PC-3 (cell line): ENCODE measurements at regions not wholly inside any gene's neighbourhood (a gene's known extent, or its start where the extent isn't known, plus 50 kb on each side); places are given as distances from the start of the nearest gene placed in this dataset.

ENCODE experiments used
- ATAC-seq: fragments of 200-7000 bp; cut with Tn5 transposase; 2 replicates; pipeline ENCODE4 v1.9.1; 2020; ENCODE audit warnings: mild to moderate bottlenecking, moderate library complexity
- BruUV-seq: library from RNA; stranded (reverse); fragments of 400-500 nt; replicated peaks from 2 replicates; lab custom pipeline; 2021; lab: Mats Ljungman, UMichigan
- CTCF ChIA-PET: fragments of 300-600 bp; sonication (Branson Sonifier 250); formaldehyde crosslinking; loops from one replicate; lab custom pipeline; 2022; ENCODE audit warnings: antibody characterized with exemption; lab: Charles Lee
- POLR2A ChIA-PET: fragments of 300-600 bp; sonication (Branson Sonifier 250); formaldehyde crosslinking; loops from one replicate; lab custom pipeline; 2022; ENCODE audit warnings: antibody characterized with exemption; ENCODE audit not compliant: unreplicated experiment; lab: Charles Lee
- DNase-seq: peaks from one replicate; pipeline ENCODE4 v3.0.0-alpha.2; 2015
- H2AFZ ChIP-seq: fragments of 300-600 bp; sonication (generic); 2 replicates; pipeline ENCODE4 v1.6.0; 2016; ENCODE audit warnings: antibody characterized with exemption, low read length
- H3F3A ChIP-seq: fragments of 300-600 bp; sonication (generic); one replicate; pipeline ENCODE4 v1.6.0; 2017; ENCODE audit warnings: antibody characterized with exemption, low read length, control low read depth, mild to moderate bottlenecking; ENCODE audit not compliant: unreplicated experiment
- H3K27ac ChIP-seq: fragments of 300-600 bp; sonication (generic); 2 replicates; pipeline ENCODE4 v1.5.1; 2016; ENCODE audit warnings: mild to moderate bottlenecking, low read length
- H3K27me3 ChIP-seq: fragments of 300-600 bp; sonication (generic); 2 replicates; pipeline ENCODE4 v1.6.1; 2016; ENCODE audit warnings: low read length, mixed read lengths
- H3K36me3 ChIP-seq: fragments of 300-600 bp; sonication (generic); 2 replicates; pipeline ENCODE4 v1.6.1; 2016; ENCODE audit warnings: low read depth, mixed run types, low read length, mixed read lengths
- H3K4me1 ChIP-seq: fragments of 300-600 bp; sonication (generic); 2 replicates; pipeline ENCODE4 v1.5.1; 2016; ENCODE audit warnings: low read length; ENCODE audit not compliant: insufficient read depth
- H3K4me2 ChIP-seq: fragments of 300-600 bp; sonication (generic); 2 replicates; pipeline ENCODE4 v1.6.0; 2016; ENCODE audit warnings: low read length
- H3K4me3 ChIP-seq: fragments of 300-600 bp; sonication (generic); 2 replicates; pipeline ENCODE4 v1.5.1; 2016; ENCODE audit warnings: mild to moderate bottlenecking, low read length, mixed read lengths
- H3K79me2 ChIP-seq: fragments of 300-600 bp; sonication (generic); 2 replicates; pipeline ENCODE4 v1.6.1; 2017; ENCODE audit warnings: low read length, mixed read lengths
- H3K9ac ChIP-seq: fragments of 300-600 bp; sonication (generic); 2 replicates; pipeline ENCODE4 v1.6.0; 2016; ENCODE audit warnings: mild to moderate bottlenecking, low read length
- H3K9me2 ChIP-seq: fragments of 300-600 bp; sonication (generic); replicated peaks from 2 replicates; pipeline ENCODE4 v1.6.1; 2016; ENCODE audit warnings: mixed run types, low read length, mixed read lengths
- H3K9me3 ChIP-seq: fragments of 300-600 bp; sonication (generic); 2 replicates; pipeline ENCODE4 v1.6.1; 2016; ENCODE audit warnings: low read length, mixed read lengths
- H4K20me1 ChIP-seq: fragments of 300-600 bp; sonication (generic); 2 replicates; pipeline ENCODE4 v1.6.1; 2016; ENCODE audit warnings: low read length, mixed read lengths
- EZH2 ChIP-seq: fragments of 300-600 bp; sonication (generic); IDR thresholded peaks from one replicate; pipeline ENCODE4 v1.6.1; 2017; ENCODE audit warnings: antibody characterized with exemption, mild to moderate bottlenecking, low read length; ENCODE audit not compliant: unreplicated experiment
- EZH2phosphoT487 ChIP-seq: fragments of 300-600 bp; sonication (generic); IDR thresholded peaks from 2 replicates; pipeline ENCODE4 v1.6.1; 2018; ENCODE audit warnings: mild to moderate bottlenecking, antibody characterized with exemption, low read length, borderline replicate concordance
- intact Hi-C: fragments of 100-400 bp; cut with micrococcal nuclease; formaldehyde crosslinking; loops from 2 replicates; pipeline ENCODE4 v1.9.0; 2023
- TF ChIP-seq, protein P1 (sequence below): fragments of 300-600 bp; sonication (generic); conservative IDR thresholded peaks from 2 replicates; pipeline ENCODE4 v1.5.1; 2017; ENCODE audit warnings: antibody characterized with exemption, low read depth, mild to moderate bottlenecking, low read length

GRCh38 chr16:62254847-62255246, 218.6 kb upstream of the CDH8 start:
- Histone ChIP-seq H3K4me3 (no peak overlapping the region), H4K20me1 (no peaks in the 10 kb centered on the region), H3F3A (no peaks in the 10 kb centered on the region), H3K9me2 (no peaks in the 10 kb centered on the region), H3K27me3 (no peaks in the 10 kb centered on the region), H3K36me3 (no peaks in the 10 kb centered on the region), H3K9ac (no peak overlapping the region), H2AFZ (no peak overlapping the region), H3K27ac (no peak overlapping the region), H3K79me2 (no peaks in the 10 kb centered on the region), H3K4me2 (no peak overlapping the region), H3K4me1 (no peaks in the 10 kb centered on the region), H3K9me3 (no peaks in the 10 kb centered on the region)
- ATAC-seq (no peak), DNase-seq (no peak)
- BruUV-seq = no TSS peak
- no peak for TF ChIP-seq EZH2
- TF ChIP-seq, protein P1, sequence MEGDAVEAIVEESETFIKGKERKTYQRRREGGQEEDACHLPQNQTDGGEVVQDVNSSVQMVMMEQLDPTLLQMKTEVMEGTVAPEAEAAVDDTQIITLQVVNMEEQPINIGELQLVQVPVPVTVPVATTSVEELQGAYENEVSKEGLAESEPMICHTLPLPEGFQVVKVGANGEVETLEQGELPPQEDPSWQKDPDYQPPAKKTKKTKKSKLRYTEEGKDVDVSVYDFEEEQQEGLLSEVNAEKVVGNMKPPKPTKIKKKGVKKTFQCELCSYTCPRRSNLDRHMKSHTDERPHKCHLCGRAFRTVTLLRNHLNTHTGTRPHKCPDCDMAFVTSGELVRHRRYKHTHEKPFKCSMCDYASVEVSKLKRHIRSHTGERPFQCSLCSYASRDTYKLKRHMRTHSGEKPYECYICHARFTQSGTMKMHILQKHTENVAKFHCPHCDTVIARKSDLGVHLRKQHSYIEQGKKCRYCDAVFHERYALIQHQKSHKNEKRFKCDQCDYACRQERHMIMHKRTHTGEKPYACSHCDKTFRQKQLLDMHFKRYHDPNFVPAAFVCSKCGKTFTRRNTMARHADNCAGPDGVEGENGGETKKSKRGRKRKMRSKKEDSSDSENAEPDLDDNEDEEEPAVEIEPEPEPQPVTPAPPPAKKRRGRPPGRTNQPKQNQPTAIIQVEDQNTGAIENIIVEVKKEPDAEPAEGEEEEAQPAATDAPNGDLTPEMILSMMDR = no peak
- no peak for TF ChIP-seq EZH2phosphoT487
- intact Hi-C loops = no loop called here
- ChIA-PET CTCF (no interaction called here), POLR2A (no interaction called here)

DNA sequence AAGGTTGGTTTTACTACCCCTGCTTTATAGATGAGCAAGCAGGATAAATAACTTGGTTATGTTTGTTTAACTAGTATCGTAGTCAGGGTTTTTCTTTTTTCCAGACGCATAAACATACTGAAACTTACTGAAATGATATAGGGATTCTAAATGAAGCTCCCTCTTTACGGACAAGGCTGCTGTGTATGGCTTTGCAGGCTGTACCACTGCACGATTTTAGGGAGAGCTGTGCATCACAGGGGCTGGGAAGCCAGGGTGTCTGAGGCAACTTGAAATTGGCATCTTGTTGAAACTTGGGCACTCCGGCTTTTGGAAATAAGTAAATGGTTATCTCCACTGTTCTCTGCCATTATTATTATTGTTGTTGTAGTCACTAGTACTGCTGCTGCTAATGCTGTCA, 218.1 kb upstream of the CDH8 start:
- ATAC-seq (no peak), DNase-seq (no peak)
- Histone ChIP-seq H3K36me3 (no peaks in the 10 kb centered on the region), H3F3A (no peaks in the 10 kb centered on the region), H3K4me1 (no peaks in the 10 kb centered on the region), H2AFZ (no peak overlapping the region), H3K9ac (no peak overlapping the region), H3K4me3 (no peak overlapping the region), H3K79me2 (no peaks in the 10 kb centered on the region), H3K27me3 (no peaks in the 10 kb centered on the region), H3K27ac (no peak overlapping the region), H3K9me3 (no peaks in the 10 kb centered on the region), H4K20me1 (no peaks in the 10 kb centered on the region), H3K4me2 (no peak overlapping the region), H3K9me2 (no peaks in the 10 kb centered on the region)
- CTCF ChIA-PET = no interaction called here
- POLR2A ChIA-PET = no interaction called here
- TF ChIP-seq EZH2phosphoT487 = no peak
- no peak for TF ChIP-seq EZH2
- TF ChIP-seq, protein P1 = no peak
- BruUV-seq = no TSS peak
- intact Hi-C loops = no loop called here

- Histone ChIP-seq H3K9ac (no peak overlapping the region), H3K79me2 (no peaks in the 10 kb centered on the region), H3K36me3 (no peaks in the 10 kb centered on the region), H3K9me2 (no peaks in the 10 kb centered on the region), H3K4me3 (no peak overlapping the region), H3K27ac (no peak overlapping the region), H3F3A (no peaks in the 10 kb centered on the region), H3K27me3 (no peaks in the 10 kb centered on the region), H2AFZ (no peak overlapping the region), H3K4me2 (no peak overlapping the region), H3K9me3 (no peaks in the 10 kb centered on the region), H4K20me1 (no peaks in the 10 kb centered on the region), H3K4me1 (no peaks in the 10 kb centered on the region)
- DNase-seq (no peak), ATAC-seq (no peak)
- CTCF ChIA-PET = no interaction called here
- intact Hi-C loops = no loop called here
- no TSS peak for BruUV-seq
- TF ChIP-seq, protein P1 = no peak
- TF ChIP-seq EZH2 = no peak
- TF ChIP-seq EZH2phosphoT487 = no peak
- POLR2A ChIA-PET = no interaction called here
Observed at GRCh38 chr16:62253966-62254365, 217.7 kb upstream of the CDH8 start.
